ENCODE measurements at regions not wholly inside any gene's neighbourhood (a gene's known extent, or its start where the extent isn't known, plus 50 kb on each side); places are given as distances from the start of the nearest gene placed in this dataset.

GRCh38 chr9:108149326-108149725 is 659.8 kb upstream of the KLF4 start:
- no peak for DNase-seq (ENCODE audit: low spot score)

DNA sequence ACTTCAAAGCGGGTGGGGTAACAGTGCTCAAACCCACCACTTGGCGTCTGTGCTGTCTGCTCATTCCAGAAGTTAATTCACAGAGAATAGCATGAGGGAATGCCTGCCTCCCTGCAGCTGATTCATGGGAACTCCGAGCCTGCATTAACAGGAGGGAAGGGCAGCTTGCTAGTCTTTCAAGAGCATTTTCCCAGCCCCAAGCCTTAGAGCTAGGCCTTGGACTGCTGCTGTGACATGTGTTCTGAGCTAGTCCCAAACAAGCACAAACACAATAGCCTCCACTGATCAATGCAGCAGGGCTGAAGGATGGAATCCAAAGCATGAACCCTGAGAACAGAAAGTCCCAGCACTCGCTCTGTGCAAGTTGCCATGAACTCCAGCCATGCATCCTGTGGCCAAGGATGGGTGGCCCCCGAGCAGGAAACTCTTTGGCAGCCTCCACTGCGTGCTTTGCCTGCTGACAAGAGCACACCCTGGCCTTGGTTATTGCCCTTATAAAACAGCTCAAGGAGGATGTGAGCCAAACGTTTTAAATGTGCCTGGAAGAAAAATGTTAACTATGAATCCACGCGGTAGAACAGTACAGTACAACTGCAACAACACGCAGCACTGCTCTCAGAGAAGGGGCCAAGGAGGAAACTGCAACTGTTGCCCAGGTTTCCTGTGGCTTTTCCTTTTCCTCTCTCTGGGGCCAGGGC is 653.1 kb upstream of the KLF4 start:
- DNase-seq (ENCODE audit: low spot score): no peak

GRCh38 chr9:108142142-108142503 is 652.6 kb upstream of the KLF4 start:
- DNase-seq (ENCODE audit: low spot score): no peak

GRCh38 chr9:108139900-108140299 is 650.3 kb upstream of the KLF4 start:
- no peak for DNase-seq (ENCODE audit: low spot score)

DNA sequence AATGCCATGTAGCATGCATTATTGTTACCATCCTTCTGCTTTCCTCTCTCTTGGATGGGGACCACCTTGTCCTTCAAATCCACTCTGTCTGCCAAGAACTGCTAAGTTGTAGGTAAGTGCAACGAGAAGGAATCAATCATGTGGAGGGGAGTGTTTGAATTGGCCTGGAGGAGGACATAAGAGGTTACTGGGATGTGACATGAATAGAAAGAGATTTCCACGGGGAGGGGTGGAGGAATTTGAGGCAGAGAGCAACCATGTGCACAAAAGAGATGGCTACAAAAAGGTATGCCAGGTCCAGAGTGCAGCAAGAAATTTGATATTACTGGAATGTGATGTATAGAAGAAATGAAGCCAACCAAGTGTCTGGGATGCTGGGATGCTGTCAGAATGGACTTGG is 648.9 kb upstream of the KLF4 start:
- no peak for DNase-seq (ENCODE audit: low spot score)

DNA sequence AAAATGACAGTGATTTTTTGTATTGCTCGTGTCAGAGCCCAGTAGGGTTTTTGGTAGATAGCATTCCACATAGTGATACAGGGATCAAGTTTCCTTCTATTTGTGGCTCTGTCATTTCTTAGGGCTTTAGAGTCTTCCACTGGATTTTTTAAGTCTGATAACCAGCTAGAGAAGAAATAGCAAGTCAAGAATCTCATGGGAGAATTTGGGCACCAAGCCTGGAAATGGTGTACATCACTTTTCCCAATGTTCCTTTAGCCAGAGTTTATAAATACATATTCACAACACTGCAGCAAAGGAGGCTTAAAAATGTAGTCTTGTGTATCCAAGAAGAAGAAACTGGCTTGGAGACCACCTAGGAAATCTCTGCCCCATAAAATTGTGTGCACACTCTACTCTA is 647.1 kb upstream of the KLF4 start:
- DNase-seq (ENCODE audit: low spot score): no peak

GRCh38 chr9:108134486-108135128 is 645.0 kb upstream of the KLF4 start:
- no peak for DNase-seq (ENCODE audit: low spot score)

GRCh38 chr9:108133680-108134079 is 644.1 kb upstream of the KLF4 start:
- no peak for DNase-seq (ENCODE audit: low spot score)

DNA sequence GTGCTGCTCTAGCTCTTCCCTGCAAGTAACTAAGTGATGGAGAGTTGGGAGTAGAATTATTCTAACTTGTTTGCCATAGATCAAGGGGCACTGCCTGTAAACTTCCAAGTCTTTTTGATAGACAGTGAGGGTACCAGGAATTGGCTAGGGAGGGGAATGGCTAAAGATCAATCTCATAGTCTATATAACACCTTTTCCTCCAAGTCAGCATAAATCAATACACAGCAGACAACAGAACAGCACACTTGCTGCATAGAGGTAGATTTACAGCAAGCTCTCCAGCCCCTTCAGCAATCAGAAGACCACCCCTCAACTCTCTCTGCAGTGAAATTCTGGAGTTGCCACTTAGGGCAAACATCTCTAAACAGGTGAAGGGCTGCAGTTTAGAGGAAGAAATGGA is 643.5 kb upstream of the KLF4 start:
- DNase-seq (ENCODE audit: low spot score): no peak

- DNase-seq (ENCODE audit: low spot score): no peak
Measured at GRCh38 chr9:108130905-108131304, 641.3 kb upstream of the KLF4 start.

GRCh38 chr9:108125625-108126024 is 636.1 kb upstream of the KLF4 start:
- DNase-seq (ENCODE audit: low spot score): peak; percentile 35

DNA sequence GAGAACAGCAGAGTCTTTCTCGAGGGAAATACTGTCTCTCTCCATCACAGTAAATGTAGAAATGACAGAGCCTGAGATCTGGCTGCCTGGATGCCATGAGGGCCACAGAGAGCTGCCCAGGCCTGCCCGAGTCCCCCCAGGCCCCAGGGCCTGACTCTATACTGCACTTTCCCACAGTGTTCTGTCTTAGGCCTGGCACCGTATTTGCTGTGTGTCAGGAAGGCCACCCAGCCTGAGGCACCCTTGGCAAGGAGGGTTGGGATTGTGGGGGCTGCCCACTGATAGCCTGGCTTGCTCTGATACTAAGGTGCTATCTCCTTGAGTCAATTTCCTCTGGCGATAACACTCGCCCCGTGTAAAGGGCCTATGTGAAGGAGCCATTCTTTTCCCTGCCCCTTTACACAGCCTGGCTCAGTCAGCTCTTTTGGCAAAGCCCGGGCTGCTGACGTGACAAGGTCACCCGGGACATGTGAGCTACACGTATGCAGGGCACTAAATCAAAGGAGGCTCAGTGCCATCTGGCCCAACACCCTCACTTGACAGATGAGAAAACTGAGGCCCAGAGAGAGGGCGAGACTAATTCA is 630.1 kb upstream of the KLF4 start:
- DNase-seq (ENCODE audit: low spot score): no peak

DNA sequence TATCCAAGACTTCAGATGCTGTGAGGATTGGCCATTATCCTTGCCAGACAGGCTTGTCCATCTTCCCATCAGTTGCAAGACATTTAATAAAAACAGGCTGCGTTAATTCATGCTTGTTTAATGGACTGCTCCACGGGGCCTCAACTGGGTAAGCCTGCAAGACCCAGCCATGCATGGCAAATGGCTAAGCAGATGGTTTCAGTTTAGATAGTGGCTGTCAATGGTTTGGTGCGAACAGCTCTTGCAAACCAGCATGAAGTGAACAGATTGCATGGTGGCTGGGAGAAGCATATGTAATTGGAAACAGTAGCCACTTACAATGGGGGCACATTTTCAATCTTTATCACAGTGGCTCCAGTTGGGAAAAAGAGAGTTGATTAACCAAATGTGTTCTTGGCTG is 628.2 kb upstream of the KLF4 start:
- DNase-seq (ENCODE audit: low spot score): no peak

DNA sequence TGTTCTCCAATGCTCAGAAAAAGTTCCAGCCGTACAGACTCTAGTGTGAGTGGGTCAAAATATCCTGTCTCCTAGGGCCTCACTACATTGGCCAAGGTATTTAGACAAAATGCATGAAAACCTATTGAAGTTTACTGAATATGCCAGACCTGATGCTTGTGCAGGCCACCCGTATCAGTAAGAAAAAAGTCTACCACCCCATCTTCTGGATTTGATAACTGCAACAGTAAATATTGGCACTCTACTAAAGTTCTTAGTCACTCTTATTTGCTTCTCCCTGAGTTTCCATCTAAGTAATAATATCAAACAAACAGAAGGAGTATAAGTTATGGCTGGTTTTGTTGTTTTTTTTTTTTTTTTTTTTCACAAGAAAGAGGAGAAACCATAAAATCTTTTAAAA is 627.7 kb upstream of the KLF4 start:
- no peak for DNase-seq (ENCODE audit: low spot score)

DNA sequence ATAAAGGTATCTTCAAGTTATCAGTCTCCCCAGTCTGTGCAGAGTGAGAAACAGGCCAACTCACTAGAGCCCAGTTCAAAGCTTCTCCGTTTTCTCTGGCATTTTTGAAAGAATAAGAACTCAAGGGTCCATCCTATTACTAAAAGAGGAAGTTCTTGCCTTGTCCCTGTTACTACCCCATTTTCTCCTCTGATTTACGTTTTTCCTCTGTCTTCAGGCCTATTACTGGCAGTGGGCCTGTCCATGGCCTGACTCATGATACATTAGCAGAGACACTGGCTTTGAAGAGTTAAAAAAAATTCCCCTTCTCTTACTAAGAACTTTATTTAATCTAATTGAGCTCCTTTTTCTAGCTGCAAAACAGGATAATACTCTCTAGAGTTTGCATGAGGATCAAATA is 624.0 kb upstream of the KLF4 start:
- DNase-seq (ENCODE audit: low spot score): no peak

DNA sequence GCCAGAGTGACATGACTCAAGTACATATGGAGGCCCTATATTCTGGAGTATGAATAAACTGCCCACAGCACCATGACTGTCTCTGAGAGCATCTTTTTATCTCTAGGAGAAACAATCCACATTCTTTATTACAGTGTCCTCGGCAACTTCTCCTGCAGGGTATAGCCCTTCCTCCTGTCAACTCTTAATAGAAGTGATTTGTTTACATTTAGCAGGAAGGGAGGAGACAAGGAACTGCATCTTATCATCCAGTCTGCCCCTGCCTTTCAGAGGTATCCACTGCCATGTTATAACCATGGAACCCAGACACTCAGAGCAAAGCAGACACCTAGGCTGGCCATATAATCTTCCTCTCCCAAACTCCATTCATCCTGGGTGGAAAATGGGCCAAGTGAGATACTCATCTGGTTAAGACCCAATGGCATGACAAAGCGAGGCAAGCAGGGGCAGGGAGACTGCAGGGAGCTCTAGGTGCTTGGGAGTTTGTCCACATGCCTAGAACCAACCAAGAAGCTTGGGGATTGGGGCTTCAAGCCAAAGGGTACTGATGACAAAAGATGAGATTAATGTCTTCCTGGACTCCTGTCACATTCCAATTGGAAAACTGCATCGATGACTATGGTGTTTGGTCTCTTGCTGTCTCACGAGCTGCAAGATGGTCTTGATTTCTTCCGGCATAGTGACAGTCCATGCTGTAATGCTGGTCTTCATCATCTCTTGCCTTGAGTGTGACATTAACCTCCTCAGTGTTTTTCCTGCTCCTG is 620.5 kb upstream of the KLF4 start:
- no peak for DNase-seq (ENCODE audit: low spot score)

DNA sequence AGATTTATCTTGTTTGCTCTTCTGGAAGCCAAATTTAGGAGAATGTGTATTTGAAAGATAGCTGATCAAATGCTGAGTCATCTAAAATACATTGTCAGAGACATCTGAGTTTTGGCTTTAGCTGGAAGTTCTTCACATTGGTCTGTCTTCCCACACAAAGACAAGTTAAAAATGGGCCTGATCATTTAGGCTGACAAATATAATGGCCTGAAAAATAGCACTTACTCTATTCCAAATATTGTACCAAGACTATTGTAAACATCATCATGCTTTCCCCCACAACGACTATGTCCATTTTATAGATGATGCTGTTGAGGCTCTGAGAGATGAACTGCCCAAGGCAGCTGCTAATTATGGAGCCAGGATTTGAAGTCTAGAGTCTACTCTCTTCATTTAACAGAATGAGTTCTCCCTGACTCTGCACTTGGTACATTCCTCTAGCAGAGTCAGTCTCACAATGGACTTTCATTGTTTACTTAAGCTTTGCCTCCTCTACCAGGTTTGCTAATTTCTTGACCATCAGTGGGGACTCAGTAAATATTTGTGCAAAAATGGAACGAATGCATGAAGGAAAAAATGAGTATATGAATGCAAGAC is 619.4 kb upstream of the KLF4 start:
- DNase-seq (ENCODE audit: low spot score): no peak

DNA sequence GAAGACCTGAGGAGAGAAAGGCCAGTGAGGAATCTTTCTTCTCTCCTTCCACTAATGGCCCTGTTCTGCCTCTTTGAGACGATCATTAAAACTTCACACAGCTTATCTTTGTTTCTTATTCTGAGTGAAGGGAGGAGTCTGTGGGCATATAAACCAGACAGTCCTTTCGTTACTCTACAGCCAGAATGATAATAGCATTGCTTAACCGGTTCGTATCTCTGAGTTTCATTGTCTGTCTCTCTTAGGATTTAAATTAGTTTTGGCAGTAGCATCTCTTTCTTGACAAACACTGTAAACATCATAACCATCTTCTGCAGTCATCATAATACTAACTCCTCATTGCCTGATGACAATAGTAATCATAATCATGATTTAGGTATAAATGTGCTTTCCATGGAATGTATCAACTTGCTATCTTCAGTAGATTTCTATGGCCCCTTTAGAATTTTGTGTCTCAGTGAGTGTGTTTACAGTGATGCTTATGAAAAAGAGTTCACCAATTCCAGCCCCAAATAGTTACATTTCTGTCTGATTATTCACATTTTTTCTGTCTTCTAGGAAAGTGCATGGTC is 618.8 kb upstream of the KLF4 start:
- DNase-seq (ENCODE audit: low spot score): no peak

DNA sequence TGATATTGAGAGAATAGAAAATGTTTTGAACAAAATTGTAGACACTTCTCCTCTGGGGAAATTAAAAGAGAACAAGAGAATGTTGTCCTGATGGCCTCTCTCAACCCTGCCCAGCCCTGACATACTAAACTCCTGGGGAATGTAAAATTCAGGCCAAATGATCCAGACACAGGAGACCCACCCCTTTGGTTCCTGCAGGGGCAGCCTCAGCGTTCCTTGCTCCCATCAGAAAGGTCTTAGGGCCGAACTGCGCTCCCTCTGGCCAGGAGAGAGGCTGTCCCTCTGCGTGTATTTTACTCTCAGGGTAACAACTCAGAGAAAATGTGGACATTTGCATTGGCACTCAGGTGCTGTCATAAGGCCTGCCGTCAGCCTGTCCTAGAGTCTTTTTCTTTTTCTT is 616.3 kb upstream of the KLF4 start:
- no peak for DNase-seq (ENCODE audit: low spot score)

DNA sequence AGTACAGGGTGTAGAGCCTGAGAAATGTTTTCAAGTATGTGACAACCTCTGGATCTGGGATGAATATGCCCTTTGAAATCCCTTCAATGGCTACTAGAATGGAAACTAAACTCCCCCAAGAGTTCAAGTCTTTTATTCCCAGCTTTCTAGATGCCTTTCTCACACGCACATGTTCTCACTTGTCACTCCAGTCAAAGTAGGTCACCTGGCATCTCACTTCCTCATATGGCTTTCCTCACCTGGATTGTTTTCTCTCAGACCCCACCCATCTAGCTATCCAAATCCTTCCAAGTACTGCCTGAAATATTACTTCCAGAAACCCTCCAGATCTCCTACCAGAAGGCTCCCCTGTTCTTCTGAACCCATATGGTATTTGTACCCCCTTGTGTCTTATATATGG is 615.4 kb upstream of the KLF4 start:
- no peak for DNase-seq (ENCODE audit: low spot score)

GRCh38 chr9:108103046-108103693 is 613.6 kb upstream of the KLF4 start:
- no peak for DNase-seq (ENCODE audit: low spot score)

DNA sequence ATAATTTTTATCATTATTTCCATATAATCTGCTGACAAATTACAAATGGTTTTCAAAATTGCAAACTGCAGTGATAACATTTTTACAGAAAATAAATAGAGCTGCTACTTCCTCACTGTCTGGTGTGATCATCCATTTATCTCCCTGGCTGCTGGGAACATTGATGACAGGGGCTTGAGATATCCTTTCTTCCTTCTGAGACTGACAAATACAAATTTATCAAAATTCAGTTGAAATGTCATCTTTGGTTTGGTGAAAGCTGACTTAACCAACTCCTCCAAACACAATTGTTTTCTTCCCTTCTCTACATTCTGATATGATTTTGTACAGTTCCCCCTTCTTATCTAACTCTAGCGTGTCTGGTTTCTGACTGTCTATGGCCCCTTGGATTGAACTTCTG is 611.8 kb upstream of the KLF4 start:
- no peak for DNase-seq (ENCODE audit: low spot score)

Data from NAMALWA (cell line).